CD14-positive monocyte (primary cell): ENCODE measurements at regions not wholly inside any gene's neighbourhood (a gene's known extent, or its start where the extent isn't known, plus 50 kb on each side); places are given as distances from the start of the nearest gene placed in this dataset.

Experiments used
- DNase-seq, 3 donors: peaks; one replicate each; pipeline ENCODE4 v3.0.0-alpha.2; 2011 to 2022
- H2AFZ ChIP-seq: 2 replicates; pipeline ENCODE4 v1.6.0; 2012; ENCODE audit warnings: mild to moderate bottlenecking, low read depth, low read length, inconsistent platforms; ENCODE audit not compliant: insufficient read depth, poor library complexity, severe bottlenecking
- H3K27ac ChIP-seq, 2 donors: 1 replicate in 1 of 2; 2 replicates in 1 of 2; pipeline ENCODE4 v1.5.1; 2012 to 2013; ENCODE audit warnings: low read length in 2 of 2, control low read depth in 1 of 2, inconsistent platforms in 1 of 2, low read depth in 1 of 2, mild to moderate bottlenecking in 1 of 2
- H3K27me3 ChIP-seq, 2 donors: one replicate each; pipeline versions ENCODE4 v1.6.0 to v1.6.1; 2011 to 2013; ENCODE audit warnings: low read length in 2 of 2; ENCODE audit not compliant: control insufficient read depth in 2 of 2, insufficient read depth in 2 of 2
- H3K36me3 ChIP-seq, 2 donors: replicated peaks in 1 of 2; 1 replicate in 1 of 2; 2 replicates in 1 of 2; pipeline versions ENCODE4 v1.5.1 to v1.6.1; 2012 to 2013; ENCODE audit warnings: low read length in 2 of 2, control low read depth in 1 of 2, inconsistent platforms in 1 of 2, mild to moderate bottlenecking in 1 of 2; ENCODE audit not compliant: insufficient read depth in 2 of 2, control insufficient read depth in 1 of 2
- H3K4me1 ChIP-seq, 2 donors: 1 replicate in 1 of 2; 2 replicates in 1 of 2; pipeline versions ENCODE4 v1.5.1 to v1.6.1; 2012 to 2013; ENCODE audit warnings: low read length in 2 of 2, control low read depth in 1 of 2, inconsistent platforms in 1 of 2, mild to moderate bottlenecking in 1 of 2, moderate library complexity in 1 of 2; ENCODE audit not compliant: insufficient read depth in 2 of 2, control insufficient read depth in 1 of 2
- H3K4me2 ChIP-seq: replicated peaks from 2 replicates; pipeline ENCODE3; 2012; ENCODE audit warnings: low read length, moderate library complexity, mild to moderate bottlenecking; ENCODE audit not compliant: poor library complexity, severe bottlenecking; ENCODE audit errors: extremely low read depth
- H3K4me3 ChIP-seq, 3 experiments: fragments of 200-600 bp in 1 of 3; sonication (generic) in 1 of 3; replicated peaks in 1 of 3; 1 replicate in 2 of 3; 2 replicates in 1 of 3; pipeline ENCODE4 v1.5.1; 2011 to 2013; ENCODE audit warnings: low read length in 3 of 3, mild to moderate bottlenecking in 3 of 3, control low read depth in 2 of 3, low read depth in 2 of 3, inconsistent platforms in 1 of 3, moderate library complexity in 1 of 3
- H3K79me2 ChIP-seq: 2 replicates; pipeline ENCODE4 v1.6.0; 2012; ENCODE audit warnings: mild to moderate bottlenecking, control low read depth, inconsistent platforms, low read length, moderate library complexity; ENCODE audit not compliant: insufficient read depth
- H3K9ac ChIP-seq: 2 replicates; pipeline ENCODE4 v1.6.0; 2017; ENCODE audit warnings: low read length, mild to moderate bottlenecking; ENCODE audit not compliant: insufficient read depth, poor library complexity, severe bottlenecking
- H3K9me3 ChIP-seq, 2 donors: replicated peaks in 1 of 2; 1 replicate in 1 of 2; 2 replicates in 1 of 2; pipeline versions ENCODE4 v1.5.1 to v1.6.1; 2012 to 2013; ENCODE audit warnings: low read length in 2 of 2, control low read depth in 1 of 2; ENCODE audit not compliant: control insufficient read depth in 1 of 2, insufficient read depth in 1 of 2
- H4K20me1 ChIP-seq: 2 replicates; pipeline ENCODE4 v1.6.0; 2012; ENCODE audit warnings: mild to moderate bottlenecking, low read length, control low read depth, moderate library complexity; ENCODE audit not compliant: insufficient read depth
- H3K27ac Mint-ChIP-seq, 7 donors: one replicate each; pipeline ENCODE4 v1.8.0; 2020; ENCODE audit warnings: mild to moderate bottlenecking in 7 of 7, mixed read lengths in 7 of 7, moderate library complexity in 6 of 7, inconsistent platforms in 2 of 7
- H3K27me3 Mint-ChIP-seq, 3 donors: one replicate each; pipeline ENCODE4 v1.8.0; 2021 to 2022; ENCODE audit warnings: low read depth in 3 of 3, mild to moderate bottlenecking in 3 of 3, mixed read lengths in 3 of 3, moderate library complexity in 3 of 3, inconsistent platforms in 1 of 3
- H3K36me3 Mint-ChIP-seq, 2 donors: one replicate each; pipeline ENCODE4 v1.8.0; 2020; ENCODE audit warnings: mixed read lengths in 2 of 2, inconsistent platforms in 1 of 2, mild to moderate bottlenecking in 1 of 2
- H3K4me1 Mint-ChIP-seq: one replicate; pipeline ENCODE4 v1.8.0; 2020; ENCODE audit warnings: mild to moderate bottlenecking, mixed read lengths
- H3K4me3 Mint-ChIP-seq, 2 donors: one replicate each; pipeline ENCODE4 v1.8.0; 2020; ENCODE audit warnings: mild to moderate bottlenecking in 2 of 2, mixed read lengths in 2 of 2, moderate library complexity in 1 of 2
- H3K9me3 Mint-ChIP-seq, 7 donors: one replicate each; pipeline ENCODE4 v1.8.0; 2020 to 2022; ENCODE audit warnings: mixed read lengths in 7 of 7, mild to moderate bottlenecking in 6 of 7, moderate library complexity in 6 of 7, inconsistent platforms in 2 of 7
- WGBS: methylation state at CpG from one replicate; pipeline ENCODE4 v1.1.5; 2013; ENCODE audit warnings: missing lambda C conversion rate; ENCODE audit not compliant: insufficient coverage; 5-methylcytosine and 5-hydroxymethylcytosine counted together
- intact Hi-C, 2 donors: fragments of 100-400 bp; cut with micrococcal nuclease; formaldehyde crosslinking; loops; one replicate each; pipeline versions ENCODE4 v1.15.0 to v1.15.1; 2023
- TF ChIP-seq, protein P1 (sequence below): fragments of 200-600 bp; IDR thresholded peaks from one replicate; pipeline ENCODE4 v1.8.0; 2022; ENCODE audit warnings: antibody characterized with exemption, mild to moderate bottlenecking

GRCh38 chr5:121415270-121415669 is 436.4 kb upstream of the FTMT start:
- Mint-ChIP-seq H3K9me3 (peaks cover 0 to 9% (median 1%) of the 10 kb centered on the region in 7 donors), H3K36me3 (no peaks in the 10 kb centered on the region), H3K4me1 (no peaks in the 10 kb centered on the region), H3K4me3 (no peak overlapping the region), H3K27me3 (peaks cover 0 to 3% (median 0%) of the 10 kb centered on the region in 3 donors), H3K27ac (no peak overlapping the region)
- Histone ChIP-seq H3K79me2 (no peaks in the 10 kb centered on the region), H3K9me3 (no peaks in the 10 kb centered on the region), H3K36me3 (no peaks in the 10 kb centered on the region), H3K4me2 (no peak overlapping the region), H4K20me1 (no peaks in the 10 kb centered on the region), H2AFZ (no peak overlapping the region), H3K27ac (no peak overlapping the region), H3K4me1 (no peaks in the 10 kb centered on the region), H3K4me3 (no peak overlapping the region), H3K9ac (no peak overlapping the region), H3K27me3 (no peaks in the 10 kb centered on the region)
- no peak for DNase-seq
- TF ChIP-seq, protein P1, sequence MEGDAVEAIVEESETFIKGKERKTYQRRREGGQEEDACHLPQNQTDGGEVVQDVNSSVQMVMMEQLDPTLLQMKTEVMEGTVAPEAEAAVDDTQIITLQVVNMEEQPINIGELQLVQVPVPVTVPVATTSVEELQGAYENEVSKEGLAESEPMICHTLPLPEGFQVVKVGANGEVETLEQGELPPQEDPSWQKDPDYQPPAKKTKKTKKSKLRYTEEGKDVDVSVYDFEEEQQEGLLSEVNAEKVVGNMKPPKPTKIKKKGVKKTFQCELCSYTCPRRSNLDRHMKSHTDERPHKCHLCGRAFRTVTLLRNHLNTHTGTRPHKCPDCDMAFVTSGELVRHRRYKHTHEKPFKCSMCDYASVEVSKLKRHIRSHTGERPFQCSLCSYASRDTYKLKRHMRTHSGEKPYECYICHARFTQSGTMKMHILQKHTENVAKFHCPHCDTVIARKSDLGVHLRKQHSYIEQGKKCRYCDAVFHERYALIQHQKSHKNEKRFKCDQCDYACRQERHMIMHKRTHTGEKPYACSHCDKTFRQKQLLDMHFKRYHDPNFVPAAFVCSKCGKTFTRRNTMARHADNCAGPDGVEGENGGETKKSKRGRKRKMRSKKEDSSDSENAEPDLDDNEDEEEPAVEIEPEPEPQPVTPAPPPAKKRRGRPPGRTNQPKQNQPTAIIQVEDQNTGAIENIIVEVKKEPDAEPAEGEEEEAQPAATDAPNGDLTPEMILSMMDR, result no peak
- 67% methylated on average over 1 of the region's 1 CpG for WGBS
- intact Hi-C loops, result no loop called here

DNA sequence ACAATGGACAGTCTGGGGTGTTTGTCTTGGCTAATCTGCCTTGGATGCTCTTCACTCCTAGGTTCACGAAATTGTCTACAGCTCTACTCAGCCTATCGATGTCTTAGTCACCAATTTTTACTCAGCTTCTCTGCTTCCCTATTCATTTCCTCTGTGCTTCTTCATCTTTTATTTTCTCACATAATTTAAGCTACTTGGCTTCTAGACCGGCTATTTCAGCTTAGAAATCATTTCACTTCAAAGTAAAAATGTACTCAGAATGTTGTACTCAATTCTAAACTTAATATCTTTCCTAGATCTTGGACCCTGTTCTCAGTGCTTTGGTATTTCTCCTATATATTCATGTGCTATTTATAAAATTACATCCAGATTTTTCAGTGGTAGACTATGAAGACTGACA is 430.0 kb upstream of the FTMT start:
- Histone ChIP-seq H3K4me1 (no peaks in the 10 kb centered on the region), H3K4me2 (no peak overlapping the region), H2AFZ (no peak overlapping the region), H3K27me3 (no peaks in the 10 kb centered on the region), H3K9ac (no peak overlapping the region), H3K36me3 (no peaks in the 10 kb centered on the region), H3K4me3 (no peak overlapping the region), H3K27ac (no peak overlapping the region), H3K79me2 (no peaks in the 10 kb centered on the region), H3K9me3 (peaks cover 4 to 6% of the 10 kb centered on the region in 2 donors), H4K20me1 (no peaks in the 10 kb centered on the region)
- H3K27me3 Mint-ChIP-seq, result peaks cover 0 to 3% (median 0%) of the 10 kb centered on the region in 3 donors
- H3K36me3 Mint-ChIP-seq, result no peaks in the 10 kb centered on the region
- 100% methylated on average over 2 of the region's 3 CpGs for WGBS
- TF ChIP-seq, protein P1, result no peak
- no peaks in the 10 kb centered on the region for H3K4me1 Mint-ChIP-seq
- no peak for DNase-seq
- intact Hi-C loops, result no loop called here
- H3K9me3 Mint-ChIP-seq, result peaks cover 0 to 12% (median 0%) of the 10 kb centered on the region in 7 donors
- no peak overlapping the region for H3K4me3 Mint-ChIP-seq
- H3K27ac Mint-ChIP-seq, result no peak overlapping the region
